HUDEP-2 (cell line): ENCODE measurements at regions not wholly inside any gene's neighbourhood (a gene's known extent, or its start where the extent isn't known, plus 50 kb on each side); places are given as distances from the start of the nearest gene placed in this dataset.
"Not testable (repeated sequence)": the region's sequence is repeated elsewhere in the genome, so short reads cannot be mapped to it uniquely, and the experiment has no call there.

ENCODE experiments used
- DNase-seq, 76 experiments: peaks; one replicate each; lab custom pipeline; 2025; ENCODE audit not compliant: unreplicated experiment in 76 of 76; lab: John Stamatoyannopoulos, UW

DNA sequence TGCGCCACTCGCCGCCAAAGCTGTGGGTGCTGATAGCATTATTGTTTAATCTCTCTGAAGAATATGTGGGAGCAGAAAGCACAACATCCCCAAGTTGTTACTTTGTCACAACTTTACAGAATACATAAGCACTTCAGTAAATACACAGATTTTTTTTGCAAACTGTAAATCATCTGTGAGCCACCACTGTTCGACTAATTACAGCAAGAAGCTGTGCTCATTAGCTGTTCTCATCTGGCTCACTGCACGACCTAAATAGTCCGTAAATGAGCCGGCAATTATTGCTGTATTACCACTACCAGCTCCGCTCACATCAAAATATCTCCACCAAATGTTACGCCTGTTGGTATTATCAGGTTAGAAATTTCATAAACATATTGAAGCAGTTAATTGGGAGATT lies 228.9 kb upstream of the PRKD1 start:
- DNase-seq = no peak

DNA sequence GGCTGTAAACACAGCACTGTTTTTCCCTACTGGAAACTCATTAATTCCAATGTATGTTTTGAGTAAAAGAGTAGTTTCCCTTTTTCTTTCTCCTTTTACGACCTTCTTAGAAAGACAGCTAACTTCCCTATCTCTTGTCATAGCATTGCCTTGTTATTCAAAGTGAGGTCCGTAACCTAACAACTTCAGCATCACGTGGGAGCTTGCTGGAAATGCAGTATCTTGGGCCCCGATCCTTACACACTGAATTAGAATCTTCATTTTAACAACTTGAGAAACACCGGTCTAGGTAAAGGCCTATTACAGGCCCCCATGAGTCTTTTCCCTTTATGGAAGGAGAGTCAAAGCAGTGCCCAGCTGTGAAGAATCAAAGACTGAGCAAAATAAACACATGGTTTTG lies 230.7 kb upstream of the PRKD1 start:
- no peak for DNase-seq

DNA sequence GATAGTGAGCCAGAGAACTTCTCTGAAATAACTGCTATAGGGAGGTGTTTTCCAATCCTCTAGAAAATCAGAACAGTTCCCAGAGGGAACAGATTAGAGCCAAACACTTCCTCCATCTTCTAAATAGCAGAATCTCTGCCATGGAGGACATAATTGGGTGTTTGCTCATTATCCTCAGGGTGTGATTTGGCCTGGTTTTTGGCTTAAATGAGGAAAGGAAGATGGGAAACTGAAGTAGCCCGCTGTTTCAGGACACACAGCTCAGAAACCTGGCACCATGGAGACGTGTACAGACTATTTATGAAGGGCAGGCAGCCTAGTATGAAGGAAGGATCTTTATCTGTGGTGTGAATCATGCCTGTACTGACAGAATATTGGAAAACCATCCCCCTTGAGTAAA lies 231.7 kb upstream of the PRKD1 start:
- no peak for DNase-seq

DNA sequence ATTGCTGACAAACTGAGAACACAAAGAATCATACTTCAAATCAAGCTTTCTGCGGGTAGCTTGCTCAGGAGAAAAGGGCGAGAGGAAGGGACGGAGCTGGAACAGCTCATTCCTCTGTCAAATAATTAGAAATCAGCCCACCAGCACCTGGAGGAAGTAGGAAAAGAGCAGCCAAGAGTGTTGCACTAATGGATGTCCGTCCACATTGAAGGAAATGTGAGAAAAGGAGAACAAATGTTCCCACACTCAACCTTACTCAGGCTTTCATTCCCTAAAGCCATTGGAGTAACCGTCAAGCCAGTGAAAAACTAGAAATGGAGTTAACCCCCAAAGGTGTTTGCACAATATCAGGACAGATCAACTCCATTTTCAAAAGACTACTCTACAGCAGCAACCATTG lies 233.0 kb upstream of the PRKD1 start:
- DNase-seq = no peak

DNA sequence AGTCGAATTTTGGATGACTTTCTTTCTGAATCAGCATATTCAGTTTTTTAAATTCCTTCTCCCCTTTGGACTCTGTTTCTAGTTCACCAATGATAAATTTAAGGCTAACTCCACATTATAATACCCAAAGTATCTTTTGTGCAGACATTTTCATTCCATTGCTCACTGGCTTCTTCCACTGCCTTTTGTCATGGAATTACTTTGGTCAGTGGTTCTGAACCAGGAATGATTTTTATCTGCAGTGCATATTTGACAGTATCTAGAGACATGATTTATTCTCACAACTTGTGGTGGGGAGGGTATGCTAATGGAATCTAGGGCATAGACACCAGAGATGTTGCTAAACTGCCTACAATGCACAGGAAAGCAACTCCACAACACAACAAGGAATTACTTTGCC lies 234.4 kb upstream of the PRKD1 start:
- DNase-seq = no peak

DNA sequence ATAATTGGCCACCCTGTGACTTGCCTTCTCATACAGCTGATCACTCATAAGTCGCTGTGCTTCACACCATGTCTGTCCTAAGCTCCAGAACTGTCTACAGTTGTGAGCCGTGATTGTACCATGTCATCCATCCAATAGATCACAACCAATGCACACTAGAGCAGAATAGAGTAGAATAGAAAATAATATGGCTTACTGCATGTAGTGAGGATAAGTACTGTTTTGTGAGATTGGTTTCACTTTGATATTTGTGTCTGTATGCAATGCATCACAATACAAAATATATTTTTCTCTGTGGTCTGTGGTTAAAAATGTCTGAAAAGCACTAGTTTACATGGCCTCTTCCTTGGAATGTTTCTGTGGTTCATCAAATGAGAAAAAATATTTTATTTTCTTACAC lies 237.6 kb upstream of the PRKD1 start:
- no peak for DNase-seq

DNA sequence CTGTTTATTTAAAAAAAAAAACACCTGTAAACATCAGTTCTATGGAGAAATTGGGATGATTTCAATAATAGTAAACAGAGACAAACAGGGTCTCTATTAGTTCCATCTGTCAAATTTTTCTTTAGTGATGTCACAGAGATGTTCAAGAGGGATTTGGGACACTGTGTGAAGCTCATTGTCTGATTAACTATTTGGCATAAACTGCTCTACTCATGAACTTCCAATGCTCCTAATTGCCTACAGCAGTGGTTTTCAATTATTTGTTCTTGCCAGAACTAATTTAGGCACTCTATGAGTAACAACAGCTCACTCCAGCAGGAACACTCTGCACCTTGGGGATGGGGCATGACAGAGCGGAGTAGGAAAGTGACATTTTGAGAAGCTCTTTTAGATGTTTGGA lies 250.1 kb upstream of the PRKD1 start:
- no peak for DNase-seq

DNA sequence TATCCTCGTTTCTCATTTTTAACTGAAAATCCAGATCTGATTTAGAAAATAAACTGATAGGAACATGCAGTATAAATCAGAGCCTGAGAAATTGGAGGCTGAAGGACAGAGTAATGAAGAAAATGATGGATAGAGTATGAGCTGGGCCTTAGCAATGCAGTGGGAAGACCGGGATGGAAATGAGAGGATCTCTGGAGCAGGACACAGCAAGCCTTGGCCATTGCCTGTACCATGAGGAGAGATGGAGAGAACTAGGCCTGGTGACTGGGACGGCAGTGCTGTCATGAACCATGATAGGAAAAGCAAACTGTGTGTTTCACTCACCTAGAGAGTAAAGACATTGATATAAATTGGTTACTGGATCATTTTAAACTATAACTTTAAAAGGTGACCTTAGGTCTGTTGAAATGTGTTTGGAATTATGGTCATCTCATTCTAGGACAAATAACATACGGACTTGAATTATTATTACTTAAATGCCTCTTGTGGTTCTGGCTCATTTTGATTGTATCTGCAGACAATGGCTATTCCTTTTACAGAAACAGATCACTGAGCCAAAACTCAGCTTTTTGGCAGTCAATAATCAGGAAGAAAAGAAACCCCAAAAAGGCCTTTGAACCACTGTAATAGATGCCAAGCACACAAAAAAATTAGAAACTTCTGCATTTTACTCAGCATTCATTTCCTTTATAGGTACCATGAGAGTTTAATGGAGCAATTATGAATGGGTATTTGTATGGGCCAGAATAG lies 251.9 kb upstream of the PRKD1 start:
- DNase-seq = no peak

DNA sequence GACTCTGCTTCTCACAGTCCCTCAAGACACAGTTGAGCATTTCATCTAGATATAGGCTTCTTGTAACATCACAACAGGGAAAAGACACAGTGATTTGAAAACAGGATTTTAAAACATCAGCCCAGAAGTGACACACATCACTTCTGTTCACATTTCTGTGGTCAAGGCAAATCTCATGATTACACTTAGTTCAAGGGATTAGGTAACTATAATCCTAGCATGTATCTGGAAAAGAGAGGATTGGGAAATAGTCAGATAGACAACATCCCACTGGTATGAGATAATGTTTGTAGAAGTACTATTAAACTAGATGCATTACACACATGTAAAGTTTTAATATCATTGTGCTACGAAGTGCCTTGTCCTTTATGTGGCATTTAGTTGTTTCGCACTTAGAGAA lies 252.6 kb upstream of the PRKD1 start:
- no peak for DNase-seq

DNA sequence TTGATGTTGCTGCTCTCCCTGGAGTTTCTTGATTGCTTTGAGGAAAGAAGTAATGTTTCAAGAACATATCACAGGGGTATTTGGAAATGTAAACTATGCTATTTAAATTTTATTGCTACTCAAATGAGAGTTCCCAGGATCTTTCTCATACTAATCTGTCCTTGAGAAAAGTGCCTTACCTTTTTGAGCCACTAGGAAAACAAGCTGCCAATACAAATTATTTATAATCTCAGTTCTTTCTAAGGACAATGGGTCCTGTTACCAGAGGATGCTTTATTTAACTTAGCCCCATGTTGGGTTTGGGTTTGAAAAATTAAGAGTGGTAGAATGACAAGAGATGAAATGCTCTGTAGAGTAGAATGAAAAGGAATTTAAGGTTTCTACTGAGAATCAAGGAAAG lies 258.2 kb upstream of the PRKD1 start:
- DNase-seq = no peak

DNA sequence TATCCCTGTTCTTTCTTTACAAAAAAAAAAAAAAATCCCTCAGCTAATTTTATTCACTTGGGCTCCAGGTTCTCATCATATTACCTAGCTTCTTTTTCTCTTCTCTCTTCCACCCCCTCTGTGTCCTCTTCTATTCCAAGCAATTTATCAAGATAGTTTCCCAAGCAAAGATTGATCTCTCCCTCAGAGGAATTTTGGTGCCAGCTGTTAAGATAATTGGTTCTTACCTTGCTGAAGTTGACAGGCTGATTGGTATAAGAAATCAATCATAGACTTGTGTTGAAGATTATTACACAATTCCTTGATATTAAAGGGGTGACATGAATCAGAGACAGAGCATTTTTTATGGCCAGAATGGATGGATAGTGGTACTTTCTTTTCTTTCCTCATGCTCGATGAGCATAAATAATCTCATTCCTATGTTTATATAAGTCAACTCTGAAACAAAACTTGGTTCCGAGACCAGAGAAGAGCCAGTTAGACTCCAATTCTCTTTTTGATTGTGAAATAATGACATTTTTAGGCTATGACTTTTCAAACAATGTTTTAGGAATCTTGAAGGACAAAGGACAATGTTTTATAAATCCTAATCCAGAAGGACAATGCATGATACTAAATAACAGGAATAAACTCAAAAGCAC lies 264.1 kb upstream of the PRKD1 start:
- no peak for DNase-seq

DNA sequence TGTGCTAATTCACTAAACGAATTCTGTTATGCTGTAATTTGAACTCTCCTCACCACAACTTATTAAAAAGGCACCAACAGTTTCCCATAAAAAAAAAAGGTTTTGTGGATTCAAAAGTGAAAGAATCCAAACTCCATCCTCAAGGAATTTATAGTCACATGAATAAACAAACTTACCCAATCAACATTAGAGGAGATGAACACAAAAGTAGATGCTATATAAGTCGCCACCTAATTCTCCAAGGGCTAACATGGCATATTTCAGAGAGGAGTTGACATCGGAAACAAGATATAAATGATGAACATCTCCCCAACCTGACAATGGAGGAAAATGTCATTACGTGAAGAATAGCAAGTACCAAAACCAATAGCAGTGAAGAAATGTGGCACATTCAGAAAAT lies 265.5 kb upstream of the PRKD1 start:
- no peak for DNase-seq

DNA sequence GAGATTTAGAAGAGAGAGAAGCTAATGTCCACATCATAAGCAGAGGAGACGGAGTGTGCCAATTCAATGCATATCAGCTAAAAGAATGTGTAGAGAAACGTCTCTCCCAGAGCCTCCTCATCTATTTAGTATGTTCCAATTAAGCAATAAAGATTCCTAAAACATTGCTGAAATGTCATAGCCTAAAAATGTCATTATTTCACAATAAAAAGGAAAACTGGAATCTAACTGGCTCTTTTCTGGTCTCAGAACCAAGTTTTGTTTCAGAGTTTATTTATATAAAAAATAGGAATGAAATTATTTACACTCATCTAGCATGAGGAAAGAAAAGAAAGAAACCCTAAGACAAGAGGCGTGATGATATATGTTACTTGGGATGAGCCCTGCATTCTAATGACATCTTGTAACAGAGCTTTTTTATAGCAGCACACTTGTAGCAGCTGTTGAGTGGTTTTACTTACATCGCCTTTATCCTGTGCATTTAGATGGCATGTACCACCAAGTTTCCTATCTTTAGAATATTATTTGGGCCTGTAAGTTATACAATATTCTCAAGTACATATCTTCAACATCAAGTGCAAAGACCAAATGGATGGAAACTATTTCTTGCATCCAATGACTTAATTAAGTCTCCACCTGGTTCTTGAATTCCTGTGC lies 266.3 kb upstream of the PRKD1 start:
- DNase-seq = no peak

DNA sequence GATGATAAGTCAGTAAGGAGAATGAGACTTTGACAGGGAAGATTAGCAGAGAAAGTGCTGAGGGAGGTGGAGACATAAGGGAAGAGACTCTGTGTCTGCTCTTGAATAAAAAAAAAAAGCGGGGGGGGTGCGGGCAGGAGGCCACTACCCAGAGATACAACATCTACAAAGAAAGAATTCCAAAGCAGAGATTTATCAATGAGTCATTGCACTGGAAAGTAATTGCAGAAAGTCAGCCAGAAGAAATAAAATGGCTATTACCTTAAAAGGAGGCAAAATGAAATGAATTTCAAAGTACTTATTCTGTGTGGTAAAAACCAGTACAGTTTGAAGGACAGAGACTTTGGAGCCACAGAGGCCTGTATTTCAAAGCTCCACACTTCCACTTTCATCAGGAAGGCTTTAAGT lies 267.1 kb upstream of the PRKD1 start:
- no peak for DNase-seq

DNA sequence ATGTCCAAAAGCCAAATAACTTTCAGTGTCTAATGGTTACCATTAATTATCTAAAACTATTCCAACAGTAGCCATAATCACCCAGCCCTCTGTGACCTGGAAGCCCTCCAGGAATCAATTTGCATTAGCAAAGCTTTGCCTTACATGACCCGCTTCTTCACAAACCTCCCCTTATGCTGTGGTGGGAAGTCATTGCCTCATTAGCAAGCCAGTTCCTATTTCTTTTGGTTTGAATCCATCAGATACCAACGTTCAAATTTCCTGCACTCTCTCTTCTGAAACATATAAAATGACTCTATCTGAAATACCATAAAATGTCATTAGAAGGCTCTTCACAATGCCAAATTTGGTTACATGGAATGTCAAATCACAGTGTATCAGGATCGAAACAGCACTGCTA lies 268.3 kb upstream of the PRKD1 start:
- no peak for DNase-seq

DNA sequence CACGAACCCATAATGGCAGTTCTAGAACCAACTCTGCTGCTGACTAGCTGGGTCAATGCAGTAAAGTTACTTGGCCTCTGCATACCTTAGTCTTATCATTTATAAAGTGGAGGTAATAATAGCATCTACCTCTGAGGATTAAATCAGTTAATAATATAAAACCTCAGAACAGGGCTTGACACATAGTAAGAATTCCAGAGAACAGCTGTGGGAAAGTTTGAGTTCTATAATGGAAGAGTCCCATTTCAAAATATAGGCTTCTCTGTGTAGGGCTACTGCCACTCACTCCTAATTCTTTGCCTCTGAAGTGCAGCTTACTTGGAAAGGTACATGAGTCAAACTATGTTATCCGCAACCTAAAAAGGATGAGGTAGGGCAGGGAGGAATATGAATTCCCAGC lies 269.2 kb upstream of the PRKD1 start:
- DNase-seq = no peak

DNA sequence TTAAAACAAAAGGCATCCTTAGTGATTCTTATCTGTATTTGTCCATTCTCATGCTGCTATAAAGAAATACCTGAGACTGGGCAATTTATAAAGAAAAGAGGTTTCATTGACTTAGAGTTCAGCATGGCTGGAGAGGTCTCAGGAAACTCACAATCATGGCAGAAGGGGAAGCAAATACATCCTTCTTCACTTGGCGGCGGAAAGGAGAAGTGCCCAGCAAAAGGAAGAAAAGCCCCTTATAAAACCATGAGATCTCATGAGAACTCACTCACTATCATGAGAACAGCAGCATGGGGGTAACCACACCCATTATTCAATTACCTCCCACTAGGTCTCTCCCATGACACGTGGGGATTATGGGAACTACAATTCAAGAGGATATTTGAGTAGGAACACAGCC lies 271.1 kb upstream of the PRKD1 start:
- DNase-seq = not testable (repeated sequence)

DNA sequence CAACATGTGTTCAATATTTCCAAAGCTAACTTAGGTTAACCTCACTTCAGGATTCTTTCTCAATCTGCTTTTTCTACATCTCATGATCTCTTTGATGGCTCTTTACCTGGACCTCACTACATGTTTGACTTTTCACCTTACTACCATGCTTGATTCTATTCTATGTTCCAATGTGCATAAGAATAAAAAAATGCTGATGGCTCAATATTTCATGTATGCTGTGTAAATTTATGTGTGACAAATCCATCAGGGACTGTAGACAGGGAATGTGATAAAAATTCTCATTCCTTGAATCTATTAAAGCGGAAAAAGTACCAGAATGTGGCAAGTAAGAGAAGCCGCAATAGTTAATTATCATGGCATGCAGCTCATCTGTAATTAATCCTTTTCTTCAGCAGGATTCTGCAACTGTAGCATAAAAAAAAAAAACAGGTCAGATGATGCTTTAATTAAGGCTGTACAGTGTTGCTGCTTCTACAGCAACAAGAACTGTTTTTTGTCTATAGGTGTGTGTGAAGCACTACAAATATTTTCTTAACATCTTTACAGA lies 276.9 kb upstream of the PRKD1 start:
- no peak for DNase-seq

DNA sequence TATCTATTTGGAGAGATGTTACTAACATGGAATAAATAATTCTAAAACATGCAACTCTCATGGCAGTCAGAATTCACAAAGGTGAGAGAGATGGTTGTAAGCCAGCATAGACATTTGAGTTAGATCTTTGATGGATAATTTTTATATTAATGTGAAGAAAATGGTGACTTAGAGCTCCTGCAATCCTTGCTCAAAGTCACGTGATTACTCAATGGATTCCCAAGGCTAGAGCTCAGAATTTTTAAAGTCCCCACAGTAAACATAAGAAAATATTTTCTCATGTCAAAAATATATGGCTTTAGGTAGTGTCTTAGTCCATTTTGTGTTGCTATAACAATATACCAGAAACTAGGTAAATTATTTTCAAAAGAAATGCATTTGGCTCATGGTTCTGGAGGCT lies 281.5 kb upstream of the PRKD1 start:
- DNase-seq = no peak

DNA sequence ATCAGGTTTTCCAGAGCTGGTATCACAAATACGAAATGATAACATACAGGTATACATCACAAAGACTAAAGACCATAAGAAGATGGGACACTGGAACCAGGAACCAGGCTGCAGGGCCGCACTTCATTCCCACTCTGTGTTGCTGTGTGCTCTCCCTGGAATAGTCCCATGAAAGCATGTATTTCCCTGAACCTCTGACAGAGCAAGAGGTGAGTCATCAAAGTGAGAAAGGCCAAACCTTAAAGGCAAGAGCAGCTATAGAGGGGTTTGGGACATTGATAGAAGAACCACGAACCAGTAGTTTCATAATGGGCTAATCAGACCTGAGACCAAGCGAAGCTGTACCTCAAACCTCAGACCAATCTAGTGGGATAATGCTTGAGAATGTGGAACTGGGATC lies 283.0 kb upstream of the PRKD1 start:
- no peak for DNase-seq

DNA sequence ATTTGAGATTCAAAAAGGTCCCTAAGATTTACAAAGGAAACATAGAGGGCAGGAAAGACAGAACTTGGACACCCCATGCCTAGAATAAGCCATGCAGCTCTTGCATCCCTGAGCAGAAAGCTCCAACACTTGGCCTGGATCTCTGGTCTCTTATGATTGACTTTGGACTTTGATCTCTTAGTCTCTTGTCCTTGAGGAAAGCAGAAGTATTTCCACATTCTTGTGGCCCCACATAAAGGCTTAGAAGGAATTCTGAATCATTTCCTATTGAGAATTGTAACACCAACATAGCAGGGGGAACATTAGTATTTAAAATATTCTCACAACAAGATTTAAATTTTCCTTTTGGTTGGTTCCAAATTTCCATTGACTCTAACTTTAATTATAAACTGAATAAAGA lies 283.7 kb upstream of the PRKD1 start:
- DNase-seq = no peak

DNA sequence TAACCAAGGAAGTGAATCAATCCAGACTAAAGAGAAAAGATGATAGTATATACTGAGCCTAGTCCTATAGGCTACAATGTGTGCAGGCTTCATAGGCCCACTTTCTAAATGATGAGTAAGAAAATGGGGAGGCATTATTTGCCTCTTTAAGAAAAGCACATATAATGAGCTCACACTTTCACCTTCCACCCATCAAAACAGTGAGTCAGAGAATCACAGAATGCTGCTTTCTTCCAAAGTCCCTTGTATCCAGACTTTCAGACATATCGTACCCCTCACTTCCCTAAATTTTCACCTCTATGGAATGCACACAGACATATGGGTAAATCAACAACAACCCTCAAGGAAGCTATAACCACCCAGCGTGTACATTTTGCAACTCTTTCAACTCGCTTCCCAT lies 286.4 kb upstream of the PRKD1 start:
- DNase-seq = no peak
